KG1 (cell line): ENCODE measurements at regions not wholly inside any gene's neighbourhood (a gene's known extent, or its start where the extent isn't known, plus 50 kb on each side); places are given as distances from the start of the nearest gene placed in this dataset.
"Not testable (repeated sequence)": the region's sequence is repeated elsewhere in the genome, so short reads cannot be mapped to it uniquely, and the experiment has no call there.

ENCODE experiments used
- DNase-seq: peaks from one replicate; lab custom pipeline; 2025; lab: John Stamatoyannopoulos, UW

DNA sequence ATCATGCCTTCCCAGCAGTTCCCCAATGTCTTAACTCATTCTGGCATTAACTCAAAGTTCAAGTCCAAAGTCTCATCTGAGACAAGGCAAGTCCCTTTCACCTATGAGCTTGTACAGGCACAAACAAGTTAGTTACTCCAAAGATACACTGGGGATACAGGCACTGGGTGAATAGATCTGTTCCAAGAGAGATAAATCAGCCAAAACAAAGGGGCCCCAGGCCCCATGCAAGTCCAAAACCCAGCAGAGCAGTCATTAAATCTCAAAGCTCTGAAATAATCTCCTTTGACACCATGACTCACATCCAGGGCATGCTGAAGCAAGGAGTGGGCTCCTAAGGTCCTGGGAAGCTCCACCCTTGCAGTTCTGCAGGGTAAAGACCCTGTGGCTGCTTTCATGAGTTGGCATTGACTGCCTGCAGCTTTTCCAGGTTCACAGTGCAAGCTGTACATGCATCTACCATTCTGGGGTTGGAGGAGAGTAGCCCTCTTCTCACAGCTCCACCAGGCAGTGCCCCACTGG, 332.2 kb upstream of the KIF2B start:
- DNase-seq = no peak

DNA sequence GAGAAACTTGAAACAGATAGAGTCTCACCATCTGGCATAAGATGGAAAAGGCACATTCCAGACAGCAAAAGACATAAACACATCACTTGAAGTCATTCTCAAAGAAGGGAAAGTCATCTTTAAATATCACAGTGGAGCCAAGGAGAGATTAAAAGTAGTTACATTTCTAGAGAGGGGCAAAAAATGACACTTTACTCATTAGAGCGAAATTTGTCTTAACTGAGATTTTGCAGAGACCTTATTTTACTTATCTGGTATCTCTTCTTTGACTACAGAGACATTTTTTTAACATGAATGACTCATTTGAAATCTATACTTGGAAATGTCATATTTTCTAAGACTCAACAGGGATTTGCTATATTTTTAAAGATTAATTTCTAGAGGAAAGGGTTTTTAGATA, 339.0 kb upstream of the KIF2B start:
- no peak for DNase-seq

- no peak for DNase-seq
Measured at GRCh38 chr17:53475002-53475401, 347.7 kb upstream of the KIF2B start.

- DNase-seq = no peak
Measured at GRCh38 chr17:53472586-53472985, 350.1 kb upstream of the KIF2B start.

DNA sequence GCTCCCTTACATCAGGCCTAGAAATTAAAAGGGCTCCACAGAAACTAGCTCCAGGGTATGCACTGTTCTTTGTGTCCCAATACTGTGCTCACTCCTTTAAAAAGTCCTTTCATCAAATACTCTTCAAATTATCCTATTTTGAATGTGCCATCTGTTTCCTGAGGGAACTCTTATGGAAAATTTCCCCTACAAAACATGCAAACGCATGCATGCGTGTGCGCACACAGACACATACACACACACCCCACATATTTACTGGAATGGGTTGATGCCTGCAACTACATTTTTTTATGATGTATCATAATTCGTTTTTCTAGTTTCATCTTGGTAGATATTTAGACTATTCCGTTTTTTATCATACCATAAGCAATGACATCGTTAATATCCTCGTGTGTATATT, 351.2 kb upstream of the KIF2B start:
- DNase-seq = no peak

DNA sequence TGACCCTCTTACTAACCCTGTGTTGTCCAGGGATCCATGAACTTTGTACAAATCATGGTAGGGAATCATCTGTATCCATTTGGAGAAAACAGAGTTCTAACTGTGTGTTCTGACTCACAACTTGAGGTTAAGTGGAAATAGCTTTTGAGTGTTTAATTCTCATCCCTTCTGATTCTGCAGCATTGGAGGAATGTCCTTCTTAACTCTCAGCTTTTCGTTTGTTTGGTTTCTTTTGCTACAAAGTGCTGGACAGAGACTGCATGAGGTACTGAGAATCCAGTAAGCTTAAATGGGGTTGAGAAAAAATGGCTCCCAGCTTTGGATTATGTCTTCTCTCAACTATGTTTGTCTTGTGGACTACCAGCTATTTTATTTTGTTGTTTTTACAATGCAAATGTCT, 352.1 kb upstream of the KIF2B start:
- no peak for DNase-seq

DNA sequence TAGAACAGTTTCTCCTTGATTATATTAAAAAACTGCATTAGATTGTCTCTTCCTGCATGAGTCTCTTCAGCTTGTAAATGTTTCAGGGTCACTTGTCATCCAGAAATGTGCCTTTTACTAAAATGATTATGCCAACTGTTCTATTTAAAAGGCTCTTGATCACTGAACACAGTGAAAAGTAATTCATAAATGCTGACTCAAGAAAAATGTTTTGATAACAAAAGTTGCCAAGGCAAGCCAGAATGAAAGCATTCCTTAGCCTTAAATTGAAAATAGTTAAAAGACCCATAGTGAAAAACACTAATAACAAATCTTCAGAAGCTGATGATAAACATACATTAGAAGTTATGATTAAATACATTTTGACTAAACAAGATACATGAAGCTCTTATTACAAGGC, 356.0 kb upstream of the KIF2B start:
- no peak for DNase-seq

GRCh38 chr17:53464396-53464795, 358.3 kb upstream of the KIF2B start:
- not testable (repeated sequence) for DNase-seq

DNA sequence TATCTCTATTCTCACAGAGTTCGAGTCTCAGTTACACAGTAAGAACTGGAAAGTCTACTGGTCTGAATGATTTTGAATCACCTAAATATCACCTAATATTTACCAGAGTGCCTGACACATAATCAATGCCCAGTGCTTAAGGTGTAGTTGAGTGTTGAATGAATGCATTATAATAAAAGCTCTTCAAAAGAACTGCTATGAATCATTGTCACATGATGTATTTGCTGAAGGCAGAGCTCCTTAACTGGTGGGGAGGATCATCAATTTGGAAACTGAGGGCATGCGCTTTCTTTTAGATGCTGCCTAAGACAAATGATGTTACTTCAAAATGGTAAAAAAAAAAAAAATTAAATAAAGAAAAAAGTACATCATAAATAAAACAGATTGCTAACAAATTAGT, 359.4 kb upstream of the KIF2B start:
- no peak for DNase-seq

- no peak for DNase-seq
Measured at GRCh38 chr17:53462393-53462811, 360.3 kb upstream of the KIF2B start.

DNA sequence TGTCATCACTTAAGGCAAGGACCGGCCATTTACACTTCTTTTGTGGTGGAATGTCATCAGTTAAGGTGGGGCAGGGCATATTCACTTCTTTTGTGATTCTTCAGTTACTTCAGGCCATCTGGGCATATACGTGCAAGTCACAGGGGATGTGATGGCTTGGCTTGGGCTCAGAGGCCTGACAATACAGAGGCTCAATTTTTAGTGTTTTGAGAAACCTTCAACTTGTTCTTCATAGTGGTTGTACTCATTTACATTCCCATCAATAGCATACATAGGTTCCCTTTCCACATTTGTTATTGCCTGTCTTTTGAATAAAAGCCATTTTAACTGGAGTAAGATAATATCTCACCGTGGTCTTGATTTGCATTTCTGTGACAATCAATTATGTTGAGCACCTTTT, 366.8 kb upstream of the KIF2B start:
- DNase-seq = not testable (repeated sequence)

- no peak for DNase-seq
Measured at GRCh38 chr17:53454337-53454736, 368.4 kb upstream of the KIF2B start.

GRCh38 chr17:53449324-53449723, 373.4 kb upstream of the KIF2B start:
- no peak for DNase-seq

DNA sequence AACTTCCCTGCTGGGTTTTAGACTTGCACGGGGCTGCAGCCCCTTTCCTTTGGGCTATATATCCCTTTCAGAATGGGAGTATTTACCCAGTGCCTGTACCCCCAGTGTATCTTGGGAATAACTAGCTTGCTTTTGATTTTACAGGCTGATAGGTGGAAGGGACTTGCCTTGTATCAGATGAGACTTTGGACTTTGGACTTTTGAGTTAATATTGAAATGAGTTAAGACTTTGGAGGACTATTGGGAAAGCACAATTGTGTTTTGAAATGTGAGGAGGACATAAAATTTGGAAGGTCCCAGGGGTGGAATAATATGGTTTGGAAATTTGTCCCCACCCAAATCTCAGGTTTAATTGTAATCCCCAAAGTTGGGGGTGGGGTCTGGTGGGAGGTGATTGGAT, 393.8 kb upstream of the KIF2B start:
- no peak for DNase-seq

- DNase-seq = no peak
Measured at GRCh38 chr17:53426505-53426904, 396.2 kb upstream of the KIF2B start.

GRCh38 chr17:53420035-53420641, 402.6 kb upstream of the KIF2B start:
- DNase-seq = no peak

DNA sequence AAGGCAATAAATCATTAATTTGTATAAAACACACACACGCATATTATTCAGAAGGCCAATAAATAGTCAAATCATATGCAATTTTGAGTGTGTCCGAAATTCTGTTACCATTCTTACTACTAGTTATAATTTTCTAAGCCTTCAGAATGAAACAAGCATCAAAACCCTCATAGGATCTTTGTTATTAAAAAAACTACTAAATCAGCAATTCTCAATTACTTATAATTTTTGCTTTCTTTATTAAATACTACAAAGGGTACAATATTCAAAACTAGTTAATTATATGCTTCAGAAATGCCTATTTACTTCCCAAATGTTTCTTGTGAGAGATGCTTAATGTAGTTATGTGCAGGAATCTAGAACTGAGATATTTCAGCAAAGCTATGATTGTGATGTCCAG, 413.1 kb upstream of the KIF2B start:
- DNase-seq = no peak

DNA sequence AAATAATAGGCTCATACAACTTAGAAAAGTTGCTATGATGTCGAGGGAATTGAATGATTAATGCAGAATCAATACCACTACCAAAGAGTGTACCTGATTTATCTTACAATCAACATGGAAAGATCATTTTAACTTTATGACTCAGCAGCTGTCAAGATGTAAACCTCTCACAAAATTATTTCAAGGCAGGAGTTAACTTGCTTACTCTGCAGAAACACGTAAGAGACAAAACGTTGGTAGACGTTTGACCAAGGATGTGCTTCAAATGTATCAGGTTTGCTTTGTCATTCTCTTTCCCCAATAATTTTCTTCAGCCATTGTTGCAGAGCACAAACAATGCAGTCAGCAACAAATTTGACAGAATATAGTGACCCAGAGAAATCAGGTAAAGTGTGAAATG, 415.8 kb upstream of the KIF2B start:
- no peak for DNase-seq

DNA sequence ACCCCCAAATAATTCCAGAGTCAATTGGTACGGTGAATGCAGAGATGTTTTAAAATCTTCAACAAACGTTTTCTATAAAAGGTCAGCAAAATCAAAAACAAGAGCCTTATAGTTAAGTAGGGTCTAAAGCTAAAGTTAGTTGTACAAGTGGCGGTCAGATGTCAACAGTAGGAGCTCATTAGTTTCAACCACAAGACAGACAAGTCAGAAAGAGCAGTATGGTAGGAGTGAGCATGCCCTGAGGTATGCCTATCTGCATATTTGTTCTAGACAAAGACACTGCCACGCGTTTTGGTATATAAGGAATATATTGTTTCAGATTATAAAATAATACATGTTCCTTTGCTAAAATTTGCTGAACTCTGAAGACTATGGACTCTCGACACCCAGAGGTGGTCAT, 431.5 kb upstream of the KIF2B start:
- DNase-seq = no peak

DNA sequence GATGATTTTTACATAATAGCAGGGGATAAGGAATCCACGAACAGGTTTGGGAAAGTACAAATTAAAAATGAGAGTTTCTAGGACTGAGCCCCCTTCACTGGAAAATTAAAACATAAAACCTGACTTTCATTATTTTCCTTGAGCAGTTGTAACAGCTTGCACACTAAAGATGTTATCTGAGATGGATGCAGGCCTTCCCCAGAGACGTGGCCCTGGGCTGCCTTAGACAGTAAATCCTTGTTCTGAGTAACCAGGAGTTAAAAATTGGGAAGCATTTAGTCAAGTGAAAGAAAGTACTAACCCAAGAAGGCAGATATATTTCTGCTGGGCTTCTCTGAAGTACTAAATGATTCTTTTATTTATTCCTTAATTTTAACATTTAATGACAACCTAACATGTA, 432.2 kb upstream of the KIF2B start:
- no peak for DNase-seq

- DNase-seq = no peak
Measured at GRCh38 chr17:53387745-53388144, 435.0 kb upstream of the KIF2B start.

GRCh38 chr17:53353919-53354351, 468.8 kb upstream of the KIF2B start:
- DNase-seq = no peak

- DNase-seq = no peak
Measured at GRCh38 chr17:53344778-53345177, 477.9 kb upstream of the KIF2B start.

GRCh38 chr17:53336281-53336680, 486.4 kb upstream of the KIF2B start:
- DNase-seq = no peak
